ENCODE measurements at regions not wholly inside any gene's neighbourhood (a gene's known extent, or its start where the extent isn't known, plus 50 kb on each side); places are given as distances from the start of the nearest gene placed in this dataset.
A peak's percentile ranks its signal among the peaks of the same experiment; 100 is the strongest.

DNA sequence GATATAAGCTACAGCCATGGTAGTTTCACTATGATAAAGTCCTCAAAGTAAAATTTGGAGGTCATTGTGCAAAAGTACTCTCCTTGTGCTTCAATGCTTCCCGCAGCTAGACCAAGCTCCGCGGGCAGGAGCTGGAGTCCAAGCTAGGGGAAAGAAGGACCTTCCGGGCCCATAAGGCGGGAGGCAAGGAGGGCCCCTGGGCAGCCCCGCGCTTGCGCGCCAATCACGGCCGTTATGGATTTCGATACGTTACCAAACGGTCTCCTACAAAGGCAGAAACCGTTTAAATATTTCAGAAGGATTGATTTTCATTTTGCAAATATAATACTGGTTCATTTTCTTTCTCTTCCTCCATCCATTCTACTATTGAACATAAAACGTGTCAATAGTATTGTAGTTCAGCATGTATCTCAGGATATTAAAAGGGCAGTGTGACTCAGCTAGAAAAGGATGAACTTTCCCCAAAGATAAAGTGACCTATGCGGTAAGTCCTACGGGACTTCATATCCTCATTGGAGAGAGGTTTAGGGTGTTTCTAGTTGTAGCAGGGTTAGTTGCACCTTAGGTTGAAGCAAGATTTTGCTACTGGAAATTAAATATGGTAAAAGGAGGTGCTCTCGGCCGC is 128.0 kb downstream of the KIF20B start:
- Histone ChIP-seq H3K9me3 (ENCODE audit: control insufficient read depth in 2 of 3, low read length in 3 of 3) (no peaks in the 10 kb centered on the region), H3K4me1 (ENCODE audit: control insufficient read depth in 2 of 2, insufficient read depth in 2 of 2, low read length in 2 of 2) (no peaks in the 10 kb centered on the region), H3K27ac (ENCODE audit: low read depth, low read length) (no peak overlapping the region), H3K4me3 (ENCODE audit: low read length) (no peak overlapping the region), H3K27me3 (ENCODE audit: control insufficient read depth in 2 of 2, insufficient read depth in 2 of 2, low read length in 2 of 2) (no peaks in the 10 kb centered on the region), H3K36me3 (ENCODE audit: control insufficient read depth in 2 of 3, insufficient read depth in 3 of 3, low read length in 3 of 3) (no peaks in the 10 kb centered on the region)
- peaks cover 0 to 21% (median 0%) of the 10 kb centered on the region in 5 donors for H3K27me3 Mint-ChIP-seq
- H3K36me3 Mint-ChIP-seq: peaks cover 0 to 3% (median 0%) of the 10 kb centered on the region in 5 donors
- peaks cover 0 to 4% (median 0%) of the 10 kb centered on the region in 11 donors for H3K9me3 Mint-ChIP-seq
- no peak overlapping the region for H3K27ac Mint-ChIP-seq
- DNase-seq (no peak), ATAC-seq (no peak)
- intact Hi-C loops (cut with micrococcal nuclease): no loop called here
- CTCF ChIA-PET: no interaction called here
- peaks cover 0 to 2% (median 0%) of the 10 kb centered on the region in 7 donors for H3K4me1 Mint-ChIP-seq
- POLR2A ChIA-PET: no interaction called here
- H3K4me3 Mint-ChIP-seq: no peak overlapping the region

DNA sequence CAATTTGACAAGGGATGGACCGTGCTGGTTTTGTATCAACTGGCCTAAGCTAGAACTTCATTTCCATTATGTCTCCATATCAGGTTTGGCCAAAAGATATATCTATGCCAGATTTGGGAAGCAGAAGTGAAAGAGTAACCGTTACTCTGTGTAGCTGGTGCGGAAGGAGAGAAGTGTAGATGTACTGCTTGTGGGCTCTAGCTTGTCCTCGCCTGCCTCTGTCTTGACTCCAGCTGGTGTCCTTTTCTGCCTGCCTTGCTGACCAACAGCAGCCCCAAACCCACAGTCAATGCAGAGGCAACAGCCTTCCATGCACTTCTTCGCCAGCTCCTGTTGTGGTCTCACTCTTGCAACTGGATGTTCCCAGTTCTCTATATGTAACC is 128.5 kb downstream of the KIF20B start:
- ATAC-seq (no peak), DNase-seq (no peak)
- peaks cover 0 to 4% (median 0%) of the 10 kb centered on the region in 11 donors for H3K9me3 Mint-ChIP-seq
- H3K4me3 Mint-ChIP-seq: no peak overlapping the region
- Histone ChIP-seq H3K4me1 (ENCODE audit: control insufficient read depth in 2 of 2, insufficient read depth in 2 of 2, low read length in 2 of 2) (no peaks in the 10 kb centered on the region), H3K36me3 (ENCODE audit: control insufficient read depth in 2 of 3, insufficient read depth in 3 of 3, low read length in 3 of 3) (no peaks in the 10 kb centered on the region), H3K27ac (ENCODE audit: low read depth, low read length) (no peak overlapping the region), H3K4me3 (ENCODE audit: low read length) (no peak overlapping the region), H3K9me3 (ENCODE audit: control insufficient read depth in 2 of 3, low read length in 3 of 3) (no peaks in the 10 kb centered on the region), H3K27me3 (ENCODE audit: control insufficient read depth in 2 of 2, insufficient read depth in 2 of 2, low read length in 2 of 2) (no peaks in the 10 kb centered on the region)
- no peak overlapping the region for H3K27ac Mint-ChIP-seq
- POLR2A ChIA-PET: no interaction called here
- peaks cover 0 to 2% (median 0%) of the 10 kb centered on the region in 7 donors for H3K4me1 Mint-ChIP-seq
- peaks cover 0 to 20% (median 0%) of the 10 kb centered on the region in 5 donors for H3K27me3 Mint-ChIP-seq
- intact Hi-C loops (cut with micrococcal nuclease): no loop called here
- CTCF ChIA-PET: no interaction called here
- H3K36me3 Mint-ChIP-seq: peaks cover 0 to 3% (median 0%) of the 10 kb centered on the region in 5 donors

DNA sequence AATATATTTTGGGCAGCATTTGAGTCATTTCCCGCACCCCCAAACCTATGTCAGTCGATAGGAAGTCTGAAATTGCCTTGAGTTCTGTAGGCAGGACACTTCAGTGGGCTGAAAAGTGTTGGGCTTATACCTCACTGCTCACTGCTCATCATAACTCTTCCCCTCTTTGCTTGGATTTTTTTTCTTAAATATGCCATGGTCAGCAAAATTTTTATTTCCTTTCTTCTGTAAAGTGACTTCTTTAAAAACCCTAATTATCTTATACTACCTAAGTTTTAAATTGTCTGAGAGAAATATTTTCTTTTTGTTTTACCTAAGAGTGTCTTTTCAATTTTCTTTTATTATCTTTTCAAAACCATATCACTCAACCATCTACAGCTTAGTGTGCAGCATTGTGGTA is 129.2 kb downstream of the KIF20B start:
- H3K4me3 Mint-ChIP-seq: no peak overlapping the region
- peaks cover 0 to 3% (median 0%) of the 10 kb centered on the region in 5 donors for H3K36me3 Mint-ChIP-seq
- Histone ChIP-seq H3K4me3 (ENCODE audit: low read length) (no peak overlapping the region), H3K27ac (ENCODE audit: low read depth, low read length) (no peak overlapping the region), H3K4me1 (ENCODE audit: control insufficient read depth in 2 of 2, insufficient read depth in 2 of 2, low read length in 2 of 2) (no peaks in the 10 kb centered on the region), H3K9me3 (ENCODE audit: control insufficient read depth in 2 of 3, low read length in 3 of 3) (no peaks in the 10 kb centered on the region), H3K36me3 (ENCODE audit: control insufficient read depth in 2 of 3, insufficient read depth in 3 of 3, low read length in 3 of 3) (no peaks in the 10 kb centered on the region), H3K27me3 (ENCODE audit: control insufficient read depth in 2 of 2, insufficient read depth in 2 of 2, low read length in 2 of 2) (no peaks in the 10 kb centered on the region)
- no peak for DNase-seq
- H3K9me3 Mint-ChIP-seq: peaks cover 0 to 4% (median 0%) of the 10 kb centered on the region in 11 donors
- peaks cover 0 to 2% (median 0%) of the 10 kb centered on the region in 7 donors for H3K4me1 Mint-ChIP-seq
- ChIA-PET CTCF (no interaction called here), POLR2A (no interaction called here)
- H3K27me3 Mint-ChIP-seq: peaks cover 0 to 19% (median 0%) of the 10 kb centered on the region in 5 donors
- no peak for ATAC-seq
- H3K27ac Mint-ChIP-seq: no peak overlapping the region
- intact Hi-C loops (cut with micrococcal nuclease): no loop called here

DNA sequence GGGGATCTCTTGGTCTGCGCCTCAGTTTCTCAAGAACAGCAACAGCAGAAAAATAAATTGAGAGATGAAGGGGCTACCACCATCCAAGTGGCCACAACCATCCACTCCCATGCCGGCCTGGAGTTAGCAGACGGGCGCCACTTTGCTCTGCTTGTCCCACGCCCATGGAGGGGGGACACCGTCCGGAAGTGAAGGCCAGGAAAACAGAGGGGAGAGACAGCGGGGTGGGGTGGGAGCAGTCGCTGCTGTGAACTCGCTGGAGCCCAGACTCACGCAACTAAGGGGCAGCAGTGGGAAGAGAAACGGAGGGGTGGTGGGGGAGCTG is 135.4 kb downstream of the KIF20B start:
- ChIA-PET CTCF (interaction anchor here (0.5 kb wide), 1 partner anchor 1146 kb away, joined by 3 read pairs; no protein-coding TSS in a partner anchor), POLR2A (no interaction called here)
- Histone ChIP-seq H3K4me3 (ENCODE audit: low read length) (peak overlapping the region; percentile 57), H3K4me1 (ENCODE audit: control insufficient read depth in 2 of 2, insufficient read depth in 2 of 2, low read length in 2 of 2) (peaks cover 0 to 7% of the 10 kb centered on the region in 2 donors), H3K9me3 (ENCODE audit: control insufficient read depth in 2 of 3, low read length in 3 of 3) (no peaks in the 10 kb centered on the region), H3K36me3 (ENCODE audit: control insufficient read depth in 2 of 3, insufficient read depth in 3 of 3, low read length in 3 of 3) (peaks cover 0 to 9% (median 0%) of the 10 kb centered on the region in 3 experiments), H3K27me3 (ENCODE audit: control insufficient read depth in 2 of 2, insufficient read depth in 2 of 2, low read length in 2 of 2) (no peaks in the 10 kb centered on the region), H3K27ac (ENCODE audit: low read depth, low read length) (no peak overlapping the region)
- Mint-ChIP-seq H3K4me3 (peak overlapping the region; percentile 87 to 94 (median 91)), H3K9me3 (peaks cover 0 to 4% (median 0%) of the 10 kb centered on the region in 11 donors), H3K27ac (peak overlapping the region; percentile 5 to 92 (median 85)), H3K27me3 (peaks cover 0 to 35% (median 5%) of the 10 kb centered on the region in 5 donors), H3K36me3 (peaks cover 0 to 3% (median 0%) of the 10 kb centered on the region in 5 donors), H3K4me1 (peaks cover 0 to 30% (median 22%) of the 10 kb centered on the region in 7 donors)
- DNase-seq (no peak), ATAC-seq (no peak)
- intact Hi-C loops (cut with micrococcal nuclease): loop anchor here (1.0 to 5.0 kb wide), 5 partner anchors 44 to 1035 kb away; partner anchors contain the start of genes IFIT5 (in 1 of the 2), KIF20B (in 1 of the 2) and RPP30 (in 1 of the 2)

DNA sequence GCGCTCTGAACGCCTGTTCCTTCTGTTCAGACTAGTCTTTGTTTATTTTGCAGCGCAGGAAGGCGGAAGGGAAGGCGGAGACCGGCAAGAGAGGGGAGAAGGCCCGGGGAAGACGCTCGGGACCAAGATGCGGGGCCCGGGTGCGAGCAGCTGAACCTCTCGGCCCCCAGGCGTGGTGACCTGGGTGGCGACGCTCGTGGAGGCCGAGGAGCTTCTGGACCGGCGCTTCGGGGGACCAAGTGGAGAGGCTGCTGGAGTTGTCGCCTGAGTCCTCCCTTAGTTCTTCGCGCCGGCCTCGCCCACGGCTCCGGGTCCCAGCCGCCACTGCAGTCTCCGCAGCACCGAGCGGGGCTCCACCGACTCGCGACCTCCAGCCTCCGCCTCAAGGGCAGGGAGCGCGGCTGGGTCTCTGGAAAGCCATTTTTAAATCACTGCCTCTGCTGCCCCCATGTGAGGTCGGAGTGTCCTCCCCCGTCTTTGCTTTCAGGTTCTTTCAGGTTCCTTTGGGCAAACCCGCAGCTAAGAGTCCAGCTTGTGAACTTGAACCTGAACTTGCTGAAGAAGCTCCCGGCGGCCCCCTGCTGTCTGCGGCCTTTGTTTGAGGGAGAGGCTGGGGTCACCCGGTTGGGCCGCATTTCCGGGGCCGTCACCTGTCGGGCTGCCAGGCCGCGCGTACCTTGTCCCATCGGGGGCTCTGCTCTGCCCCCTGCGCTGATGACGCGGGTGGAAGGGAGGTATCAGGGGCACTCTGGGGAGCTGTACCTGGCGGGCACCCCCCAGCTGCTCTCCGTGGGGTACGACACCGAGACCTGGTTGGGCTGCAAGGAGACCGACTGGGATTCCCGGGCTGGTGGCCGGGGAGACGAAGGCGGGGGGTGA is 136.0 kb downstream of the KIF20B start:
- Histone ChIP-seq H3K27me3 (ENCODE audit: control insufficient read depth in 2 of 2, insufficient read depth in 2 of 2, low read length in 2 of 2) (no peaks in the 10 kb centered on the region), H3K36me3 (ENCODE audit: control insufficient read depth in 2 of 3, insufficient read depth in 3 of 3, low read length in 3 of 3) (peaks cover 0 to 9% (median 0%) of the 10 kb centered on the region in 3 experiments), H3K27ac (ENCODE audit: low read depth, low read length) (peak overlapping the region; percentile 65), H3K9me3 (ENCODE audit: control insufficient read depth in 2 of 3, low read length in 3 of 3) (no peaks in the 10 kb centered on the region), H3K4me3 (ENCODE audit: low read length) (peak overlapping the region; percentile 57), H3K4me1 (ENCODE audit: control insufficient read depth in 2 of 2, insufficient read depth in 2 of 2, low read length in 2 of 2) (peaks cover 0 to 7% of the 10 kb centered on the region in 2 donors)
- Mint-ChIP-seq H3K4me3 (peak overlapping the region; percentile 87 to 94 (median 91)), H3K27ac (peak overlapping the region; percentile 59 to 92 (median 85)), H3K27me3 (peaks cover 0 to 36% (median 4%) of the 10 kb centered on the region in 5 donors), H3K36me3 (peaks cover 0 to 2% (median 0%) of the 10 kb centered on the region in 5 donors), H3K9me3 (peaks cover 0 to 4% (median 0%) of the 10 kb centered on the region in 11 donors), H3K4me1 (peaks cover 0 to 30% (median 22%) of the 10 kb centered on the region in 7 donors)
- intact Hi-C loops (cut with micrococcal nuclease): loop anchor here (1.0 to 5.0 kb wide), 5 partner anchors 44 to 1035 kb away; partner anchors contain the start of genes IFIT5 (in 1 of the 2), KIF20B (in 1 of the 2) and RPP30 (in 1 of the 2)
- CTCF ChIA-PET: interaction anchor here (0.6 kb wide), 1 partner anchor 1329 kb away, joined by 3 read pairs; no protein-coding TSS in a partner anchor
- DNase-seq (peak; percentile 14 to 48 (median 34)), ATAC-seq (peak; percentile 70)
- POLR2A ChIA-PET: interaction anchor here (0.8 to 1.0 kb wide), 2 partner anchors 21 to 136 kb away, joined by 3 to 4 read pairs; partner anchors contain the start of gene KIF20B

DNA sequence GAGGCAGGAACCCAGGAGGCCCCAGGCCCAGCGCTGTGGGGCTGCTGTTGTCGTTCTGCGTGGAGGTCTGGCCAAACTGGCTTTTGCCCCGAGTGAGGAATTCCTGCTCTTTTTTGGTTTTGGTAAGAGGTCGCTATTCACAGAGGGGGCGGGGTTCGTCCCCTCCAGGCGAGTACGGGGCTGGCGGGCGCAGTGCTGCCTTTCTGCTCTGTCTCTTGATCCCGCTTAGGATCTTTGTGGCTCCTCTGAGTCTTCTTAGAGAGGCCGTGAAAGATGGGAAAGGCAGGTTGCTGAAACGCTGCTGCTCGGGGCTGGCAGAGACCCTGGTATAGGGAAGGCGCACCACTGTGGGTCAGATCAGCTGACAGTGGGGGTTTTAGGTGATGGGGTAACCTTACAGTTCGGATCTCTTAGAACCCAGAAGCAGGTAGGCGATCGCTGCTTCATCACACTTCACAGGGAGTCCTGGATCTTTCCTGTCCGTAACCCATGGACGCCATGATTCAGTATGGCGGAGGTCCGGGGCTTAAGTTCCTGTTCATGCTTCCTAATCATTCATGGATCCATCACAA is 136.7 kb downstream of the KIF20B start:
- no peaks in the 10 kb centered on the region for H3K9me3 ChIP-seq (ENCODE audit: control insufficient read depth in 2 of 3, low read length in 3 of 3)
- Mint-ChIP-seq H3K27ac (peak overlapping the region; percentile 21 to 92 (median 83)), H3K9me3 (peaks cover 0 to 4% (median 0%) of the 10 kb centered on the region in 11 donors), H3K27me3 (peaks cover 0 to 37% (median 4%) of the 10 kb centered on the region in 5 donors), H3K4me3 (peak overlapping the region; percentile 87 to 94 (median 91)), H3K36me3 (no peaks in the 10 kb centered on the region), H3K4me1 (peaks cover 0 to 30% (median 22%) of the 10 kb centered on the region in 7 donors)
- no peaks in the 10 kb centered on the region for H3K27me3 ChIP-seq (ENCODE audit: control insufficient read depth in 2 of 2, insufficient read depth in 2 of 2, low read length in 2 of 2)
- H3K4me1 ChIP-seq (ENCODE audit: control insufficient read depth in 2 of 2, insufficient read depth in 2 of 2, low read length in 2 of 2): peaks cover 0 to 7% of the 10 kb centered on the region in 2 donors
- CTCF ChIA-PET: interaction anchor here (0.6 kb wide), 1 partner anchor 1329 kb away, joined by 3 read pairs; no protein-coding TSS in a partner anchor
- intact Hi-C loops (cut with micrococcal nuclease): loop anchor here in 1 of 2 donors (5.0 kb wide), 3 partner anchors 46 to 1034 kb away; partner anchors contain the start of genes IFIT5 and RPP30
- POLR2A ChIA-PET: interaction anchor here (0.8 to 1.0 kb wide), 2 partner anchors 20 to 137 kb away, joined by 3 to 4 read pairs; partner anchors contain the start of gene KIF20B
- H3K36me3 ChIP-seq (ENCODE audit: control insufficient read depth in 2 of 3, insufficient read depth in 3 of 3, low read length in 3 of 3): peaks cover 0 to 9% (median 0%) of the 10 kb centered on the region in 3 experiments
- DNase-seq: no peak
- H3K4me3 ChIP-seq (ENCODE audit: low read length): peak overlapping the region; percentile 57
- no peak for ATAC-seq
- peak overlapping the region; percentile 65 for H3K27ac ChIP-seq (ENCODE audit: low read depth, low read length)
